Ishikawa (cell line): ENCODE measurements at regions not wholly inside any gene's neighbourhood (a gene's known extent, or its start where the extent isn't known, plus 50 kb on each side); places are given as distances from the start of the nearest gene placed in this dataset.

Experiments
- CEBPB ChIP-seq: IDR thresholded peaks from 2 replicates; pipeline ENCODE4 v1.6.1; 2012
- CREB1 ChIP-seq: IDR thresholded peaks from 2 replicates; pipeline ENCODE4 v1.6.1; 2012; ENCODE audit warnings: low read depth
- EGR1 ChIP-seq: IDR thresholded peaks from 2 replicates; pipeline ENCODE4 v1.6.1; 2012
- EP300 ChIP-seq: IDR thresholded peaks from 2 replicates; pipeline ENCODE4 v1.6.1; 2012; ENCODE audit warnings: borderline replicate concordance
- FOXM1 ChIP-seq: IDR thresholded peaks from 2 replicates; pipeline ENCODE4 v1.6.1; 2012; ENCODE audit warnings: low read depth, borderline replicate concordance
- NFIC ChIP-seq: IDR thresholded peaks from 2 replicates; pipeline ENCODE4 v1.6.1; 2012
- RAD21 ChIP-seq: IDR thresholded peaks from 2 replicates; pipeline ENCODE4 v1.6.1; 2012; ENCODE audit warnings: low read depth
- TAF1 ChIP-seq: IDR thresholded peaks from 2 replicates; pipeline ENCODE4 v1.6.1; 2012; ENCODE audit warnings: low read depth, mild to moderate bottlenecking
- TCF12 ChIP-seq: IDR thresholded peaks from 2 replicates; pipeline ENCODE4 v1.6.1; 2012; ENCODE audit warnings: low read depth
- TEAD4 ChIP-seq: IDR thresholded peaks from 2 replicates; pipeline ENCODE4 v1.6.1; 2012
- YY1 ChIP-seq: IDR thresholded peaks from 2 replicates; pipeline ENCODE4 v1.6.1; 2012; ENCODE audit warnings: low read depth
- ZBTB7A ChIP-seq: IDR thresholded peaks from 2 replicates; pipeline ENCODE4 v1.6.1; 2012; ENCODE audit warnings: low read depth
- TF ChIP-seq, protein P1 (sequence below): IDR thresholded peaks from 2 replicates; pipeline ENCODE4 v1.6.1; 2012
- TF ChIP-seq, protein P2 (sequence below): IDR thresholded peaks from 2 replicates; pipeline ENCODE4 v1.6.1; 2012
- TF ChIP-seq, protein P3 (sequence below): IDR thresholded peaks from 2 replicates; pipeline ENCODE4 v1.6.1; 2012; ENCODE audit warnings: low read depth, mild to moderate bottlenecking

DNA sequence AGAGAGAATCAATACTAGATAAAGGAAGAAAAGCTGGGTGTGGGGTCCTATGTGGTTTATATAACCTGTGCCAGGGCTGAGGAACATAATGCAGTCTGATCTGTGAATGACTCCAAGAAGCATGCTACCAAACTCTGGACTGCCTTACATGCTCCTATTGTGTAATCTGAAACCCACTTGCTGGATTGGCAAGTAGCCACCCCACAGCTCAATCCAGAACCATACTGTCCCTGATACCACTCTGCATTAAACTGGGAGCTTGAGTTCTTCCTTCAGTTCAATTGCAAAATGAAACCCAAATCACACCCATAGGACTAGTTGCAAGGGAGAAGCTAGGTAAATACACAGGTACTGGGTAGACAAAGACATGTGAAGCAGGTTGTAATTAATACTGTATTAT lies 115.4 kb upstream of the NEGR1 start:
- TF ChIP-seq NFIC, result peak; percentile 61
- TF ChIP-seq TAF1, result no peak
- TF ChIP-seq, protein P1, sequence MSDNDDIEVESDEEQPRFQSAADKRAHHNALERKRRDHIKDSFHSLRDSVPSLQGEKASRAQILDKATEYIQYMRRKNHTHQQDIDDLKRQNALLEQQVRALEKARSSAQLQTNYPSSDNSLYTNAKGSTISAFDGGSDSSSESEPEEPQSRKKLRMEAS, result 0 out of 2 replicates have a peak, but pooled peaks have one; percentile 48
- TF ChIP-seq, protein P2, sequence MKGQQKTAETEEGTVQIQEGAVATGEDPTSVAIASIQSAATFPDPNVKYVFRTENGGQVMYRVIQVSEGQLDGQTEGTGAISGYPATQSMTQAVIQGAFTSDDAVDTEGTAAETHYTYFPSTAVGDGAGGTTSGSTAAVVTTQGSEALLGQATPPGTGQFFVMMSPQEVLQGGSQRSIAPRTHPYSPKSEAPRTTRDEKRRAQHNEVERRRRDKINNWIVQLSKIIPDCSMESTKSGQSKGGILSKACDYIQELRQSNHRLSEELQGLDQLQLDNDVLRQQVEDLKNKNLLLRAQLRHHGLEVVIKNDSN, result no peak
- no peak for TF ChIP-seq FOXM1
- no peak for TF ChIP-seq TCF12
- 0 out of 2 replicates have a peak, but pooled peaks have one; percentile 4 for TF ChIP-seq TEAD4
- no peak for TF ChIP-seq EP300
- TF ChIP-seq CEBPB, result peak; percentile 71
- TF ChIP-seq ZBTB7A, result no peak
- TF ChIP-seq RAD21, result no peak

DNA sequence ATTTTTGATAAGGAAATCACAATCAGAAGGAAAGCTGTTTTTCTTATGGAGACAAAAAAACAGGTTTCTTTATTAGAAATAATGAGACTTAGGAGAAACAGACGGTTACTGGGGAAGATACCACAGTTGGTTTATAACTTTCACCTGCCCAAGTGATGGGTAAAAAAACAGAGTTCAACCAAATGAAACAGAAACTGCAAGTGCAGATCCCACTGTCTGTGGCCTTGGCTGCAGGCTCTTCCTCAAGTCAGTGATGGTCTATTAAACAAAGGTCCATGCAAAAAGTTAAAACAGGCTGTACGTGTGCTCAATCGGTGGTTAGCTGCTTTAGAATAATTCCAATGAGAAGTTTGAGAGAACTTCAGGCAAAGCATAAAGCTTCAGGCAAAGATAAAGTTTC lies 112.1 kb upstream of the NEGR1 start:
- TF ChIP-seq FOXM1 (no peak), TAF1 (no peak), RAD21 (no peak), TCF12 (no peak), CEBPB (no peak), EGR1 (no peak), CREB1 (no peak), ZBTB7A (no peak), NFIC (no peak), YY1 (no peak), EP300 (no peak), TEAD4 (no peak)
- TF ChIP-seq, protein P3, sequence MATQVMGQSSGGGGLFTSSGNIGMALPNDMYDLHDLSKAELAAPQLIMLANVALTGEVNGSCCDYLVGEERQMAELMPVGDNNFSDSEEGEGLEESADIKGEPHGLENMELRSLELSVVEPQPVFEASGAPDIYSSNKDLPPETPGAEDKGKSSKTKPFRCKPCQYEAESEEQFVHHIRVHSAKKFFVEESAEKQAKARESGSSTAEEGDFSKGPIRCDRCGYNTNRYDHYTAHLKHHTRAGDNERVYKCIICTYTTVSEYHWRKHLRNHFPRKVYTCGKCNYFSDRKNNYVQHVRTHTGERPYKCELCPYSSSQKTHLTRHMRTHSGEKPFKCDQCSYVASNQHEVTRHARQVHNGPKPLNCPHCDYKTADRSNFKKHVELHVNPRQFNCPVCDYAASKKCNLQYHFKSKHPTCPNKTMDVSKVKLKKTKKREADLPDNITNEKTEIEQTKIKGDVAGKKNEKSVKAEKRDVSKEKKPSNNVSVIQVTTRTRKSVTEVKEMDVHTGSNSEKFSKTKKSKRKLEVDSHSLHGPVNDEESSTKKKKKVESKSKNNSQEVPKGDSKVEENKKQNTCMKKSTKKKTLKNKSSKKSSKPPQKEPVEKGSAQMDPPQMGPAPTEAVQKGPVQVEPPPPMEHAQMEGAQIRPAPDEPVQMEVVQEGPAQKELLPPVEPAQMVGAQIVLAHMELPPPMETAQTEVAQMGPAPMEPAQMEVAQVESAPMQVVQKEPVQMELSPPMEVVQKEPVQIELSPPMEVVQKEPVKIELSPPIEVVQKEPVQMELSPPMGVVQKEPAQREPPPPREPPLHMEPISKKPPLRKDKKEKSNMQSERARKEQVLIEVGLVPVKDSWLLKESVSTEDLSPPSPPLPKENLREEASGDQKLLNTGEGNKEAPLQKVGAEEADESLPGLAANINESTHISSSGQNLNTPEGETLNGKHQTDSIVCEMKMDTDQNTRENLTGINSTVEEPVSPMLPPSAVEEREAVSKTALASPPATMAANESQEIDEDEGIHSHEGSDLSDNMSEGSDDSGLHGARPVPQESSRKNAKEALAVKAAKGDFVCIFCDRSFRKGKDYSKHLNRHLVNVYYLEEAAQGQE, result no peak
- TF ChIP-seq, protein P1, result no peak
- TF ChIP-seq, protein P2, result no peak

DNA sequence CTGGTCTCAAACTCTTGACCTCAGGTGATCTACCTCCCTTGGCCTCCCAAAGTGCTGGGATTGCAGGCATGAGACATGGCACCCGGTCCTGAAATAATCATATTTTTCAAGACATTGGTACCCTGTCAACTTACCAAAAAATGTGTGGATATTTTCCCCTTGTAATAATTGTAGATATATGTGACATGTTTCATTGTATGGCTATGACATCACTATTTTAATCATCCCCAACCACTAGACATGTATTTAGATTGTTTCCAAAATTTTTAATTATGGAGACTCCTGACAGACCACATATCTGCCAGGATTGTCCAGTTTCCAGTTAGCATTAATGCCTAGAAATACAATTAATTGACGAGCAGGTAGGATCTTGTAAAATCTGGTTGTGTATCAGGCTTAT lies 96.7 kb upstream of the NEGR1 start:
- TF ChIP-seq CEBPB (no peak), ZBTB7A (no peak), EP300 (no peak), RAD21 (no peak)
- TF ChIP-seq, protein P2, result no peak

DNA sequence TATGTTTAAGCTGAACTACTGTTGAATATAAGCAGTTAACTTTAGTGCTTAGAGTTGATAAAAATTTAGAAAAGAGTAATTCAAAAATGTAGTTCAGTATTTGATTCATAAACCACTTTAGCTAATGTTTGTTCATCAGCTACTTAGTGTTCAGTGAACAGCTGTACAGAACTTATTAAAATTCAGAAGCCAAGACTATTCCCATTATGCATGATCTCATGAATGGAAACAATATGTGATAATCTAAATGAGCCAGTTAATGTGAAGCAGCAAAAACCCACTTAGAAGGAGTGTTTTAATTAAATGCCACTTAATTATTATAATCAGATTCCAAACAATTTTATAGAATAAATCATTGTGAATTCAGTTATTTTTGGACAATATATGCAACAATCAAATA lies 92.9 kb upstream of the NEGR1 start:
- no peak for TF ChIP-seq YY1
- TF ChIP-seq, protein P3, result no peak
- TF ChIP-seq ZBTB7A, result no peak
- no peak for TF ChIP-seq TAF1
- no peak for TF ChIP-seq EGR1
- TF ChIP-seq, protein P1, result no peak
- TF ChIP-seq RAD21, result no peak
- no peak for TF ChIP-seq EP300
- TF ChIP-seq CEBPB, result no peak
- TF ChIP-seq NFIC, result no peak
- TF ChIP-seq, protein P2, result no peak
- TF ChIP-seq TCF12, result no peak
- no peak for TF ChIP-seq CREB1
- no peak for TF ChIP-seq FOXM1
- TF ChIP-seq TEAD4, result no peak
